GM18498 (cell line): ENCODE measurements at regions not wholly inside any gene's neighbourhood (a gene's known extent, or its start where the extent isn't known, plus 50 kb on each side); places are given as distances from the start of the nearest gene placed in this dataset.
"Not testable (repeated sequence)": the region's sequence is repeated elsewhere in the genome, so short reads cannot be mapped to it uniquely, and the experiment has no call there.

Experiments
- ATAC-seq: cut with Tn5 transposase; IDR thresholded peaks from one replicate; pipeline ENCODE4 v1.9.1; 2021; ENCODE audit warnings: mild to moderate bottlenecking, moderate library complexity; ENCODE audit not compliant: unreplicated experiment

DNA sequence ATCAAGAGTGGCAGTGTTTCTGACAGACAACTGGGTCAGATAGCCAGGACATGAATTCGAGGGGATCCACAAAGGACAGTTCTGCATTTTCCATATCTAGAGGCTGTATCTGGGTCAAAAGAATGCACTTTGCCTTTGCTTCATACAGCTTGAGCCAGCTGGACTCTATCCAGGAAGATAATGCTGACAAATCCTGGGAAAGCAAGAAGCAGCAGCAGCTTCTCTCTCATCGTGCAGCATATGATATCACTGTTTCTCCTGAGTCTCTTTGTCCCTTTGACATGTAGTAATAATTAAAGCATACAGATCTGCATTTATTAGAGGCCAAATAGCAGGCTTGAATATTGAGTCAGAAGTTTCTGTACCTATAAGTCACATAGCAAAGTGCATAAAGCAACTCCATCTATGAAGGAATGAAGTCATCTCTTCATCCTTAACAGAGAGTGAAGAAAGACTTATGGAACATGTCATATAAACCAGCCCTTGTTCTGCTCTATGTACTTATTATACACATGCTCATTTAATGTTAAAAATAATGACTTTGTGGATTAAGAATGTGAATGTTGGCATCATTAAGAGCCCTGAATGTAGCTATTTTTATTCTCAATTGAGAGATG is 236.8 kb upstream of the GBE1 start:
- no peak for ATAC-seq

DNA sequence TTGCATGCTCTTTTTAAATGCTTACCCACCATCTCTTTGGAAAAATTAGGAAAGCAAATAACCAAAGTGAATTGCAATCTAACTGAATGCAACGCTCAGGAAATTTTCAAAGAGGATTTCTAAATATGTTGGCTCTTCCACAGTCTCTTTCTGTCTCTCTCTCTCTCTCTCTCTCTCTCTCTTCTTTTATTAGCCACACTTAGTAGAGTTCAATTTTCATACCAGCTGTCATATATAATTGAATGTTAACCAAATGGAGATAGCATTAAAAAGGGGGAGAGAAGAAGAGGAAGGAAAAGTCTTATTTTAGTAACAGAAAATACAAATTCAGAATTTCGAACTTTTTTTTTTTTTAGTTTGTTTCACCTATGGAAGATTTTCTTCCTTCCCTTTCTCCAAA is 235.9 kb upstream of the GBE1 start:
- ATAC-seq: no peak

DNA sequence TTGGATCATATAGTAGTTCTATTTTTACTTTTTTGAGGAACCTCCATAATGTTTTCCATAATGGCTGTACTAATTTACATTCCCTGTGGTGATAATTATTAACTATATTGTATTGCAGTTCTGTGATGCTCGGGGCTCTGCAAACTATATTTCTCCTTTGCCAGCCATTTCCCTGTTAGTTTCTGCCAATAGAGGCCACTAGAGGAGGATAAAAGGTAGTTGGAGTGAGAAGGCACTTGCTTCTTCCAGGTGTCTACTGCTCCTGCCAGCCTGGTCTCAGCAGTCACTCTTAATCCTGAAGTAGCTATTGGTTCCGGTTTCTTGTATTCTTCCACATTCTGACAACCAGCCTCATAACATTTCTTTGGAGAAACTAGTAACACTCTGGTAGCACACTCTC is 233.9 kb upstream of the GBE1 start:
- no peak for ATAC-seq

DNA sequence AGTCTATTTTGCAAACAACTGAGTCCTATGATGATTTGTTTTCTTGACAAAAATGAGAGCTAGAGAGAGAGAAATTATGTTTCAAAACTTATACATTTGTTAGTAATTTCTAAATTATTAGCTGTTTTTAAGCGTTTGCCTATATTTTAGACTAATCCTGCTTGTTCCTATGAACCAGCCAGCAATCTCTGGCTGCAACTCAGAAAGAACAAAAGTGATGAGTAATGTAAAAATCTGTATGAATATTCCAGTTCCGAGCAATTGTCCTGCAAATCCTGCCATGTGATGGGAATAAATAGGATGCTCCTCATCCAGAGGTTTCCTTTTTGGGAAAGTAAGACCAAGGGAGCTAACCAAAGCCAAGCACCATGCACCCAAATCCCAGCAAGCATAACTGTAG is 228.3 kb upstream of the GBE1 start:
- ATAC-seq: no peak

DNA sequence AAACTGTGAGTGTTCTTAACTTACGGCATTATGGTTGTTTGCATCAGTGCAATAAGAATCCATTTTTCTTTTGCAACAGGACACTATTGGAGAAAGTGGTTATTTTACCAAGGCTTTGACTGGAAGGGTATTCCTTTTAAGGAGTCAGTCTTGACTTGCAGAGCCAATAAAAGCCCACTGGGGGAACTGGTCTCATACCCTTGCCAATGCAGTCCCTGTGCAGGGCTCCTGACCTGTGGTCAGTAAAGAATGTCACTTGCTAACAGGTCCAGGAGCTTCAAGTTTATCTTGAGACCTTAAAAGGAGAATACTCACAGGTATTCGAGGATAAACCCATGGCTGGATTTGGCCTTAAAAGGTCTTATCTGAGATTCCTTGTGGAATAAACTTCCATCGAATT is 227.8 kb upstream of the GBE1 start:
- ATAC-seq: no peak

DNA sequence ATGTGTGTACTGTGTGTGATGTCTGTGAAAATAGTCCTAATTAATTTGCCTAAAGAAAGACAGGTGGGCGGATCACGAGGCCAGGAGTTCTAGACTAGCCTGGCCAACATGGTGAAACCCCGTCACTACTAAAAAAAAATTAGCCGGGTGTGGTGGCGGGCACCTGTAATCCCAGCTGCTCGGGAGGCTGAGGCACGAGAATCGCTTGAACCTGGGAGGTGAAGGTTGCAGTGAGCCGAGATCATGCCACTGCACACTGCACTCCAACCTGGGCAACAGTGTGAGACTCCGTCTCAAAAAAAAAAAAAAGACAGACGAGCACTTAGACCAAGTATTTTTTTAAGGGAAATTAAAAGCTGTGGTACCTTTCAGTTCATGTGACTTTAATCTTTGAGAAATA is 226.0 kb upstream of the GBE1 start:
- ATAC-seq: not testable (repeated sequence)

DNA sequence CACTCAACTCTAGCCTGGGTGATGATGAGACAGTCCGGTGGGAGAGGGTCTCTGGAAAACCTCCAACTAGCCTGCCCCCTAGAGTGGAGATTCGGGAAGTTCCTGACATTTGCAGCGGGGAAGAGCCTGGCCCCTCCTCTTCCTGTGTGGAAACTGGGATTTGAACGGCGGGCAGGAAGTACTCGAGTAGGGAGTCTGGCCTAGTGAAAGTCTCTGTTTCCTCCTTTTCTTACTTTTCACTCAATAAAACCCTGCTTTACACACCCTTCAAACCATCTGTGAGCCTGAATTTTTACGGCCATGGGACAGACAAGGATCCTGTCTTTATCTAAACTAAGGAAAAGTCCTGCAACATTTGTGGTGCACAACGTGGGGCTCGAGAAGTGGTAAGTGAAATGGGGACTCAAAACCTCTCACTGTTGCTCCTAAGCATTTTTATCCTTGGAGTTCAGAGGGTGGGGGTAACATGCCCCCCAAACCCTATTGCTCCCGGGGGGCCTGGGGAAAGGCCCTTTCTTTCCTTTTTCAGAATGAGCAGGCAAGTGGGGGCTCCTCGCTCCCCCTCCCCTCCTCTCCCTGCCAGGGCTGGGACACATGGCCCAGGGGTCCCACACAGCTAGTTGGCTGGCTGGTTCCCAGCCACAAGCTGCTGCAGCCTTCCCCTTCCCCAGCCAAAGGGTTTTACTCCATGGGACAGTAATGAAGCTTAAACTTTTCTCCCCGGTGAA is 224.7 kb upstream of the GBE1 start:
- no peak for ATAC-seq

DNA sequence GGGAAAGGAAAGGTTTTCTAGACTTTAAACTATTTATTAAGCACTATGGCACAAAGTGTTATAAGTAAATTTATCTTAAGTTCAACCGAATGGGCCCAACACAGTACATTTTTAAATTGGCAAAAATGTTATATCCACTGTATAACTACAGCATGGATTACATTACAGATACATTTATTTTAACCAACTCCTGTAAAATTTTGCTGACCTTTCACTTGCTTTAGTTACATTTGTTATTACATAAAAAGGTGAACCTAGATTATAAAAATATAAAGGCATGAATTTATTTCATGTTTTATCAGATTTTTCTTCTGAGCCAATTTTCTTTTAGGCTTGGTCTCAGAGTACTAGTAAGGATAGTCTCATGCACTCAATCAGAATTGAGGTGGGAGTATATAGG is 221.9 kb upstream of the GBE1 start:
- ATAC-seq: no peak

DNA sequence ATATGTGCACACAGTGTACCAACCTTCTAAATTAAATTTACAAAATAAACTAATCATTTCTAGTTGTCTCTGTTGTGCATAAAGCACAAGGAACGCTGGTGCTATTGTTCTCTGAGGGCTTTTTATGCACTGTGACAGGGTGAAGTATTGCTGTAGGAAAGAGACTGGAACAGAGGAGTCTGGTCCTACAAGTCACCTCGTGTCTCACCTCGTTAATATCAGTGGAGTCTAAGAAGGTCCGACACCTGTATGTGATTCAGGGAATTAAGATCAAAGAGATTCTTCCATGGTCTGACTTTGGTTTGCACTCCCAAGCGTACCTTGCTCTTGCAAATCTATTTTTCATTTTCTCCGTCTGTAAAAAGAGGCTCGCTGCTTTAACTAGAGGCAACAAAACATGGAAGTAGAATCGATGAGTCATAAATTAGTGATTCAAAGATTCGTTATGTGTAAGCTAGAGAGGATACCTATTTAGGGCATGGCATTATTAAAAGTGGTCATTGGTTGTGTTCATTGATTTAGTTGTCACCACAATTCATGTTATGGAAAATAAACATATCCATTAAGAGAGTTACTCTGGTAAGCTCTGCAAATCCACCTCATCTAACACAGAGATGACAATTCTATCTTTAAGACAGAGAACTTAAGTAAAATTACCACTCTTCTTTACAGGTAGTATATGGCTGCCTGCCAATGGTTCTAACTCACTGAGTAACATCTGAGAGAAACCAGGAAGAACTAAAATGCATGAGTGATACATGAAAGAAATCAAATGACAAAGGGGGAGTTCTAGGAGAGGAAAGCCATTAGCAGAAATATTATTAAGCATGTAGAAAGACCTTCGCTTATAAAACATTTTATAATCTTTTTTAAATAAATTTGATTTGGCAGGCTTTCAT is 219.4 kb upstream of the GBE1 start:
- no peak for ATAC-seq

DNA sequence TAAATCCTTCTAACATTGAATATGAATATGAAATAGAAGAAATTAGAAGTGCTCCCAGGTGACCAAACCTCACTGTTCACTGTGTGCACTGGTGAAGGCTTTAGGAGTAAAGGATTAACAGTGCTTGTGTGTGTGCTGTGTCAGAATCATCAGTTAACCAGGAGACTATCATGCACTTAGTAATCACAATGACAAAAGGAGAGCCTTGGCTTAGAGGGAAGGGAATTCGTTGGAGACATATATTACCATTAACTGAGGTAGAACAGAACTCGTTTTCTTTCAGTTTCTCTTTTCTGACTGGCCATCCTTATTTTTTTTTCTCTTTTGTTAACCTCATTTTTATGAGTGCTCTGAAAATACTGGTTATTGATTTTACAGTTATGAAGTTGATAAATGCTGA is 213.3 kb upstream of the GBE1 start:
- no peak for ATAC-seq

DNA sequence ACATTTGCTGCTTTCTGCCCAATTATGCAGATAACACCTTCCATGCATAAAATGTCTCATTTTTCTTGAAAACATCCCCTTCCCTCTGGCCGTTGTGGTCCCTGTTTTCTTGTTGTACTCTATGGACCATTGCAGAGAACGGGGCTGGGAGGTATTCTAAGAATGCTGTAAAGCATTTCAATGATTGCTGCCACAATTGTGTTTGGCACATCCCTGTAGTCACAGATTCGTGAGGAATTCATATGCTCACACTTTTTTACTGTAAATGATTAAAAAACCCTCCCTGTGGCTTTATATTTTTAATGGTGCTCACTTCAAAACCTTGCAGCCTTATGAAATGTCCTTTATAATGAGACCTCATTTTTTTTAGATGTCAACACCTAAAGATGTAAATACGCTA is 207.2 kb upstream of the GBE1 start:
- no peak for ATAC-seq

DNA sequence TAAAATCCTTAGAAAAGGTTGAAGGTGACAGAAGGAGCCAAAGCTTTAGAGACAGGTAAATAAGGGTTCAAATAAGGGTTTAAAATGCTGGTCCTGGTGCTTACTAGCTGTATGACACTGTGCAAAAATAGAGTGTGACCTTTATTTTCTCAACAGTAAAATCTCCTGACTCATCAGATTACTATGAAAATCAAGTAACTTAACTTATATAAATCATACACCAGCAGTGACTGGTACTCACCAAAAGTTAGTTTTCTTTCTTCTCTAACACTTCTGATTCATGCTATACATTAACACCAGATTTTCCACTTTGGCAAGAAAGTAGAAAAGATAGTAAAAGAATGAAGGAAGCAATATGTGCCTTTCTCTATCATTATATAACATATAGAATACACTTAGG is 205.9 kb upstream of the GBE1 start:
- no peak for ATAC-seq

DNA sequence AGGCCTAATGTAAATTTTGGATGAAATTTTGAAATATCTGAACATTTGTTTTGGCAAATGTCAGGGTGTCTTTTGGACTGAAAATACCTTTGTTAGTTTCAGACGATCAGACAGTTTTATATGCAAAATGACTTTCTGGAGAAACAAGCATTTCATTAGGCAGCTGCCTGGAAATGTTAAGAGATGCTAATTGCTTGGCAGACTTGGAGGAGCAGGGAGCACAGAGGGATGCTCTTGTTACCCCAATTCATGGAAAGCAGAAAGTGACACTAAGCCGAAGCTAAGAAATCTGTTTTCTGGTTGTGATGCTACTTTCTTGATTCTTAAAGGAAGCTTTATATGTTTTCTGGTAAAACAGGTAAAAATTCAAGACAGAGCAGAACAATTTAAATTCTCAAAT is 204.3 kb upstream of the GBE1 start:
- no peak for ATAC-seq

DNA sequence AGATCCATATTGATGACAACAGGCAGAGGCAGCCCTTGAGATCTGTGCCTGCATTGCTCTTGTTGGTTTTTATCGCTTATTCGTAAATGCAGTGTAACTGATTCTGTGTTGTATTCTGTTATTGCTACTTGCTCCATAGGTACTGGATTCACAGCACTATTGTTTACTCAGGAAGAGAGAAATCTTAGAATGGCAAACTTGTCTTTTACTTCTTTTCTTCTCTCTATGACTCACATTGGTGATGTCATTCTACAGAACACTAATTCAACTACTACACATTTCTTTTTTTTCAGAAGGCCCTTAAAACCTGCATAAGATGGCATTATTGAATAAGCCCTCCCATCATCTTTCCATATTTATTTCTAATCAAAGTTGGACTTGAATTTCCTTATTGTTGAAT is 201.0 kb upstream of the GBE1 start:
- ATAC-seq: no peak

DNA sequence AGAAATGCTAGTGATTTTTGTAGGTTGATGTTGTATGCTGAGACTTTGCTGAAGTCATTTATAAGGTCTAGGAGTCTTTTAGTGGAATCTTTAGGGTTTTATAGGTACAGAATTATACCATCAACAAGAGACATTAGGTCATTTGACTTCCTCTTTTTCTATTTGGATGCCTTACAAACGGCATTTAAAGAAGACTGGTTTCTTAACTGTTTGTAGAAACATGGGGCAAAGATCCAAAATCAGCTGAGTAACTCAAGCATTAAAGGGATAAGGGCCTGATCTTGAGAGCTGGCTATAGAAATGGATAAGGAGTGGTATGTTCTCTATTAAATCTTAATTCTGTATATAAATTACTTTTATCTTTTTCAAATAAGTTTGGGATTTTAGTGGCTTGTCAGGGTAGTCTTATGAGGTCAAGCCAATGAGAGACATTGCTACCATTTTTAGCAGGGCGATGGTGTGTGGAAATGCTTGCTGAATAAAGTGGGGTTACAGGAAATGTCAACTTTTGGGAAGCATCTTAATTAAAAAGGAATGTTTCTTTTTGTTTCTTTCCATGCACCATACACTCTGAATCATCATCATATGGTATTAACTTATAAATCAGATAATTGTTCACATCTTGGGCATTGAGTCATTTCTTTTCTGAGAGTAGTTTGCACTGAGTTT is 197.7 kb upstream of the GBE1 start:
- ATAC-seq: no peak

DNA sequence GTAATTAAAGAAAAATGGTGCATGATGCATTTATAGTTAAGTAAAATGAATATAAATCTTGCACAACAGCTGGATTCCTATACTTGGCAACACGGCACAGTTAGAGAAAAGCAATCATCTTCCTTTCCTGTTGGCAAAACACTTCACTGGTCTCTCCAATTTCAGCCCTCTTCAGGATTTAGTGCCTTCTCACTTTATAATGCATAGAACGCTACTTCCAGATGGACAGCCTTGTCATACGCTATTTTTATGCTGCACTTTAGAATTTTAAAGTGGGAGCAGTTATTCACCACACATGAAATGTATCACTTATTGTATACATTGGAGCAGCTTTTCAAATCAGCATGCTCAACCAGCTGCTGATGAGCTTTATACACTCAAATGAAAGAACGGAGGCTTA is 194.4 kb upstream of the GBE1 start:
- ATAC-seq: no peak

DNA sequence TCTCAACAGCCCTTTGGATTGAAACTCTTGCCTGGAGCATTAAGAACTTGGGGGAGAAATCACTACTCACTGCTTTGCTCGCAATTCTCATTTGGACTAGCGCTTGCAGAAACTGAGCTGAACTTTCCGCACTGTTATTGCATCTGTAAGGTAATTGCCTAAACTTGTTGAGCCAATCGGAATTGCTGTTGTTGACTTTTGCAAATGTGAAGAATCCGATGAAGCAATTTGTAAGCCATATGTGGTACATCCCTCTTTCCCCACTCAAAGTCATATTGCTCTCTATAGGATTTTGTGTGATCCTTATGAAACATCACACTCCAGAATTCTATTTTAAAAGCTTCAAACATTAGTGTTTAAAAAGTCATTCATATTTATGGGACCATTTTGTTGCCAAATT is 191.7 kb upstream of the GBE1 start:
- no peak for ATAC-seq

DNA sequence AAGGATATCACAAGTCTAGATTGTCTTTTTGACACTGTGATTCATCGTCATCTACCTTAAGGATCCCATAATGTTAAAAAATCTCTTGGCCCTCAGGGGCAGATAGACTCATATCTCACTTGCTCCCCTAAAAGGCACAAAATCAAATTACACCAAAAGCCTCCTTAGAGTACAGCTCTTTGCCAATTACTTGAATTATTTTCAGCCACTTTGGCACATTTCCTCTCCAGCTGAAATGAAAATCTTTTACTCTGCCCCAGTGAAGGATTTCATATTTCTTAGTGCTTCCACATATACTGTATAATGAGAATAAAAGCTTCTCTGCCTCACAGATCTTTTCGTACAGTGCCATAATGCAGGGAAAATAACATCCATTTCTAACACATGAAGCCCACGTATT is 190.7 kb upstream of the GBE1 start:
- no peak for ATAC-seq

DNA sequence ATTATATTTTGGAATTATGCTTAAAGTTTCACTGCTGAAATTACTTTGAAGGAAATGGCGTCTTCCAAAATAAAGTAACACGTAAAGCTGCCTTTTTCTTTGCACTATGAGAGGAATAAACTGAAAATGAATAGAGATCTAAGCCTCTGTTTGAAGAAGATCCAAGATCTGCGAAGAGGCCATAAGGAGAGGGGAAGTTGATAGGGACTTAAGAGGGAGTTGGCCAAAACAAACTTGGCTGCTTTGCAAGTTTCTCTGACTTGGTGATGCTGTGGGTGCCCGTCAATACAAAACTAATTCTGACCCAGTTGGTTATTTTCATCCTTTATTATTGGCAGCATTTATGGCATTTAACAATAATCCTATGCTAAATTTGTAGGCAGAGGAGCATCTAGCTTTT is 190.2 kb upstream of the GBE1 start:
- no peak for ATAC-seq

DNA sequence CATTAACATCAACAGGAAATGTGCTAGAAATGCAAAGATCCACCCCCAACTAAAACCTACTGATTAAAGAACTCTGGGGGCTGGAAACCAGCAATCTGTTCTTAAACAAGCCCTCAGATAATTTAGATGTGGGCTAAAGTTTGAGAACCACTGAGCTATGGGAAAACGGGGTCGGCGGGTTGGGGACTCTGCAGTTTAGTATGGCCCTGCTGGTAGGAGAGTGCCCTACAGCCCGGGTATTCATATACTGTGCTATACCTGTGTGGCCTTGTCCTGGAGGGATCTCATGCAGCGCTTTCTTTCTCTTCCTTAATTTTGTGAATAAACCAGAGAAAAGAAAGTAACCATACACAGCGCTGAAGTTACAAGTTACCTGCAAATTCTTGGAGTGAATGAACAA is 189.7 kb upstream of the GBE1 start:
- ATAC-seq: no peak

DNA sequence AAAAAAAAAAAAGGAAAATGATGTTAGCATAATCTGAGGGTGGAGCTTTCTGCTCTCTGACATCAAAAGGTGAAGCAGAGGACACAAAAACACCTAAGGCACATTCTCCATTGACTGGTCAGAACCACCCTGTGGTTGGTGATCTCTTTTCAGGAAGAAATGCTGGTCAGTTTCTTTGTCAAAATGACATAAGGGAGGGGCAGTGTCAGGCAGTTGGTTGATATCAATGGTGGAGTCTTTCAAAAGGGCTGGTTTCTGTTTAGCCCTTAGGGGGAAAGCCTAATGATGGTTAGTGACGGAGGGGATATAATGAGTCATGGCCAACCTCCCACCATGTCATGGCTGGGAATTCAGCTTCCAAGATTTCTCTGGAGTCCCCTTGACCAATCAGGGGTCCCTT is 185.9 kb upstream of the GBE1 start:
- ATAC-seq: no peak

DNA sequence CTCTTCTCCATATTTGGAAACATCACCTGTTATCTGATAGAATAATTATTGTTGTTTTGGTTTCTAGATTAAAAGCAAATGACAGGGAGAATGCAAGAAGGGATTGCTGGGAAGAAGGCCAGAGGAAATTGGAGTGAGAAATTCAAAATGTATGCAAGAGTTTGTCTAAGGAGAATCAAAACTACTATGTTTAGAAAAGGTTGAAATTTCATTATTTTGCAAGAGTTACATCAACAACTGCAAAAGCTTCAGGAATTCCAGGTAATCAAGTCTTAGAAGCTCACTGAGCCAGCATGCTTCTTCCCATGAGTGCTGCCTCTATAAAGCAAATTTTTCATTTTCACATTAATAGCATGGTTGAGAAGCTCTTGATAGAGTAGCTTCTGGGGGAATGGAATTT is 177.2 kb upstream of the GBE1 start:
- ATAC-seq: no peak
